DOHH2 (cell line): ENCODE measurements at regions not wholly inside any gene's neighbourhood (a gene's known extent, or its start where the extent isn't known, plus 50 kb on each side); places are given as distances from the start of the nearest gene placed in this dataset.

Source experiments
- H3F3A ChIP-seq: fragments of 200-600 bp; sonication (generic), shearing (Covaris generic); 2 replicates; pipeline ENCODE4 v1.6.0; 2016; ENCODE audit warnings: antibody characterized with exemption, mild to moderate bottlenecking; ENCODE audit not compliant: control insufficient read depth, insufficient read depth
- H3K27ac ChIP-seq: fragments of 200-600 bp; sonication (generic); 2 replicates; pipeline ENCODE4 v1.5.1; 2014; ENCODE audit warnings: low read depth, mild to moderate bottlenecking, low read length, moderate library complexity
- H3K27me3 ChIP-seq: fragments of 200-600 bp; sonication (generic); 2 replicates; pipeline ENCODE4 v1.6.1; 2014; ENCODE audit warnings: mild to moderate bottlenecking, low read length, mixed read lengths; ENCODE audit not compliant: control insufficient read depth
- H3K36me3 ChIP-seq: fragments of 200-600 bp; sonication (generic); 2 replicates; pipeline ENCODE4 v1.6.1; 2014; ENCODE audit warnings: mild to moderate bottlenecking, low read length, moderate library complexity, mixed read lengths; ENCODE audit not compliant: control insufficient read depth
- H3K4me1 ChIP-seq: fragments of 200-600 bp; sonication (generic); 2 replicates; pipeline ENCODE4 v1.6.1; 2014; ENCODE audit warnings: mild to moderate bottlenecking, low read length, mixed read lengths; ENCODE audit not compliant: control insufficient read depth
- H3K4me2 ChIP-seq: fragments of 200-600 bp; sonication (generic); 2 replicates; pipeline ENCODE4 v1.6.0; 2014; ENCODE audit warnings: mild to moderate bottlenecking, low read length, moderate library complexity
- H3K4me3 ChIP-seq: fragments of 200-600 bp; sonication (generic); 2 replicates; pipeline ENCODE4 v1.5.1; 2014; ENCODE audit warnings: mild to moderate bottlenecking, low read length, mixed read lengths
- H3K79me2 ChIP-seq: fragments of 200-600 bp; sonication (generic); 2 replicates; pipeline ENCODE4 v1.6.1; 2014; ENCODE audit warnings: mild to moderate bottlenecking, low read length, mixed read lengths; ENCODE audit not compliant: control insufficient read depth
- H3K9me2 ChIP-seq: fragments of 200-600 bp; sonication (generic); replicated peaks from 2 replicates; pipeline ENCODE4 v1.6.1; 2014; ENCODE audit warnings: mild to moderate bottlenecking, low read length, mixed read lengths; ENCODE audit not compliant: control insufficient read depth
- H3K9me3 ChIP-seq: fragments of 200-600 bp; sonication (generic); 2 replicates; pipeline ENCODE4 v1.6.1; 2014; ENCODE audit warnings: antibody characterized with exemption, low read length, mixed read lengths; ENCODE audit not compliant: control insufficient read depth, insufficient read depth
- H4K20me1 ChIP-seq: fragments of 200-600 bp; sonication (generic); 2 replicates; pipeline ENCODE4 v1.6.0; 2014; ENCODE audit warnings: low read depth, mild to moderate bottlenecking, antibody characterized with exemption, low read length, moderate library complexity; ENCODE audit not compliant: control insufficient read depth, insufficient read depth
- CTCF ChIP-seq: fragments of 200-600 bp; sonication (generic); IDR thresholded peaks from one replicate; pipeline ENCODE4 v1.5.1; 2014; ENCODE audit warnings: antibody characterized with exemption, mild to moderate bottlenecking, low read depth, low read length; ENCODE audit not compliant: poor library complexity, severe bottlenecking
- EZH2phosphoT487 ChIP-seq: fragments of 200-600 bp; sonication (generic); IDR thresholded peaks from 2 replicates; pipeline ENCODE4 v1.6.1; 2017; ENCODE audit warnings: borderline replicate concordance, mild to moderate bottlenecking, antibody characterized with exemption, low read length, moderate library complexity, mixed read lengths

- Histone ChIP-seq H3K27ac (no peak overlapping the region), H3K9me3 (no peaks in the 10 kb centered on the region; the same call in 1 of the 2 replicates), H3K79me2 (no peaks in the 10 kb centered on the region), H4K20me1 (no peaks in the 10 kb centered on the region), H3K4me1 (no peaks in the 10 kb centered on the region), H3K4me2 (no peak overlapping the region), H3K27me3 (no peaks in the 10 kb centered on the region), H3F3A (no peaks in the 10 kb centered on the region), H3K36me3 (no peaks in the 10 kb centered on the region), H3K4me3 (no peak overlapping the region), H3K9me2 (no peaks in the 10 kb centered on the region)
- TF ChIP-seq CTCF (no peak), EZH2phosphoT487 (no peak)
Measured at GRCh38 chr12:18932715-18933114, 194.8 kb downstream of the CAPZA3 start.

- H3K4me3 ChIP-seq: no peak overlapping the region
- no peak overlapping the region for H3K27ac ChIP-seq
- H3K79me2 ChIP-seq: no peaks in the 10 kb centered on the region
- H3K36me3 ChIP-seq: no peaks in the 10 kb centered on the region
- H3K9me2 ChIP-seq: no peaks in the 10 kb centered on the region
- no peaks in the 10 kb centered on the region for H3K4me1 ChIP-seq
- no peaks in the 10 kb centered on the region for H3K9me3 ChIP-seq
- TF ChIP-seq CTCF: no peak
- no peak for TF ChIP-seq EZH2phosphoT487
- no peak overlapping the region for H3K4me2 ChIP-seq
- H3K27me3 ChIP-seq: no peaks in the 10 kb centered on the region
- no peaks in the 10 kb centered on the region for H4K20me1 ChIP-seq
- no peaks in the 10 kb centered on the region for H3F3A ChIP-seq
Measured at GRCh38 chr12:18935371-18935965, 194.1 kb upstream of the PLEKHA5 start.

- Histone ChIP-seq H3F3A (no peaks in the 10 kb centered on the region), H3K4me1 (no peaks in the 10 kb centered on the region), H3K4me3 (no peak overlapping the region), H3K27me3 (no peaks in the 10 kb centered on the region), H3K9me3 (no peaks in the 10 kb centered on the region), H4K20me1 (no peaks in the 10 kb centered on the region), H3K9me2 (no peaks in the 10 kb centered on the region), H3K4me2 (no peak overlapping the region), H3K27ac (no peak overlapping the region), H3K79me2 (no peaks in the 10 kb centered on the region), H3K36me3 (no peaks in the 10 kb centered on the region)
- TF ChIP-seq CTCF (no peak), EZH2phosphoT487 (no peak)
Measured at GRCh38 chr12:18939051-18939450, 190.5 kb upstream of the PLEKHA5 start.
